GM21529 (cell line): ENCODE measurements at regions not wholly inside any gene's neighbourhood (a gene's known extent, or its start where the extent isn't known, plus 50 kb on each side); places are given as distances from the start of the nearest gene placed in this dataset.
"Not testable (repeated sequence)": the region's sequence is repeated elsewhere in the genome, so short reads cannot be mapped to it uniquely, and the experiment has no call there.

Source experiments
- ATAC-seq: cut with Tn5 transposase; IDR thresholded peaks from one replicate; pipeline ENCODE4 v1.9.1; 2021; ENCODE audit not compliant: unreplicated experiment

GRCh38 chr13:54676526-54677113, 1648.0 kb downstream of the OLFM4 start:
- ATAC-seq, result no peak

DNA sequence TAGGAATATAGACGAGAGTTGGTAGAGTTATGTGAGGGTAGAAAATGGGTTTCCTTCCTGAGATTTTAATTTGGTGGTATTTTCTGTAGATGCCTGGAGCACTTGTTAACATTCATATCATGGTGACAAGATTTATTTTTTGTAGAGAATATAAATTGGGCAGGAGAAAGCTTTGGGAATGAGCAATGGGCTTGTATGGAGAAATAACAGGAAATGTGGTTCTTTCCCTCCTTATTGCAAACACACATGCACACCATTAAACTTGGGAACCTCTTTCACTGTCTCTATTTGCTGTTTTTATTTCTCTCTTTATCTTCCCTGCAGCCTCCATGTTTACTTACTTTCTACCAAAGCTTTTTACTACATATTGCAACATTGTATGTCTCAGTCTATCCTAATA, 1653.6 kb downstream of the OLFM4 start:
- no peak for ATAC-seq

DNA sequence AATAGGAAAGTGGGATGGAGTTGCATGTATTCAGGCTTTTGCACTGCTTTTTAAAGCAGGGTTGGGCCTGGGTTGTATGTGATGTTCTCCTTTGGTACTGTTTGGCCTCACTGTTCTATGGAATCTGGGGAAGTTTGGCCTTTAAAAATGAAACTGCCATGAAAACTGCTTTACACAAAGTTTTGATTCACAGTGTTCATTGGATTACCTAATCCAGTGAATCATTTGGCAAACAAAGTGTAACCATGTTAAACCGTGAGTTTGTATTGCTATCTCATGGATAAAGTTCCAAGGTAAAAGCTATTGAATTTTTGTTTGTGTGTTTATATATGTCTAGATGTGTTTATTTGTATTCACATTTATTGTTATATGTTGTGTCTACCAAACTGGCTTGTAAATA, 1658.6 kb downstream of the OLFM4 start:
- no peak for ATAC-seq

- ATAC-seq, result no peak
Measured at GRCh38 chr13:54699831-54700230, 1671.2 kb downstream of the OLFM4 start.

DNA sequence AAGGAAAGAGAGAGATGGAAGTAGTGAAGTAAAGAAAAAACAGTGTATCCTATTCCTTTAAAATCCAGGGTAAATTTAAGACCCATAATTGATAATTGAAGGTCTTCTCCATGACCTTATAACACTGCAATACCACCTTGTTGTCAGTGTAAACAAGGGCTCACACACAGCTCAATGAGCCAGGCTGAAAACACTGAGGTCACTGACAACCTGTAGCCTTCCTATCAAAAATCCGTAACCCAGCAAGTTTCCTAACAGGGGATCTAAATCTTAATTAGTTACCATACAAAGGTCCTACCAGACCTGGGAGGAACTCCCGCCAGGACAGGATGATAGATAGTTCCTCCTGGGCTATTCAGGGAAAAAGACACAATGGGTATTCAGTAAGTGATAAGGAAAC, 1677.1 kb downstream of the OLFM4 start:
- no peak for ATAC-seq

GRCh38 chr13:54706336-54706735, 1677.7 kb downstream of the OLFM4 start:
- ATAC-seq, result no peak

DNA sequence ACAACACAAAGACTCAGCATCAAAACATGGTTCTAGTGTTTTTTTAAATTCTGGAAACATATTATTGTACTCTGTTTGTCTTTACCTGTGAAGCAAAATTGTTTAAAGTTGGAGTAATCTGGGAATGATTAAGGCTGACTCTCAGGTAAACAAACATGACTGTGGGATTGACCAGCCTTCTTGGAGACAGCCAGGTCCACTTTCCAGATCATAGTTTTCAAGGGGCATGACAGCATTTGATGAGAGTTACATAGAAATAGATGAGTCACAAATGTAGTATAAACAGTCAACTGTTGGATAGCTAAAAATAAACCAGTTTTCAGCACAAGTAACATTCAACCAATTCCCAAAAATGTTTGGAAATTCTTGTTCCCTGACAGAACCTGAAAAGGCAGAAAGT, 1680.9 kb downstream of the OLFM4 start:
- ATAC-seq, result no peak

DNA sequence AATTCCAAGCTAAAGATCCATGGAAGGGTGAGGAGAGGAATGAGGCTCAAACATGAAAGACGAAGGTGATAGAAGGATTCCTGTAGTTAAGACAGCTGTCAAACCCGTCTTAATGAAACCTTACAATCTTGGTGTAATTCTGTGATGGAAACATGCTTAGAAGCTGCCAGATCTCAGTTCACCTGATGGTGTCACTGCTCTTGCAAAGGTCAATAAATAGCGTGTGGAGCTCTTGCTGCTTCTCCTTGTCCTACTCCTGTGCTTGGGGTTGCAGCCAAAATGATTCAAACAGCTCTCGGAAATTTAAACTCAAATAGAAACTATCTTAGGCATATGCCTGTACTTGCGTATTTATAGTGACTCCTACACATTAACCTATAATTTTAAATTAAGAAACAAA, 1705.0 kb downstream of the OLFM4 start:
- ATAC-seq, result no peak

GRCh38 chr13:54737211-54737610, 1708.6 kb downstream of the OLFM4 start:
- ATAC-seq, result not testable (repeated sequence)

- no peak for ATAC-seq
Measured at GRCh38 chr13:54742984-54743383, 1714.4 kb downstream of the OLFM4 start.

DNA sequence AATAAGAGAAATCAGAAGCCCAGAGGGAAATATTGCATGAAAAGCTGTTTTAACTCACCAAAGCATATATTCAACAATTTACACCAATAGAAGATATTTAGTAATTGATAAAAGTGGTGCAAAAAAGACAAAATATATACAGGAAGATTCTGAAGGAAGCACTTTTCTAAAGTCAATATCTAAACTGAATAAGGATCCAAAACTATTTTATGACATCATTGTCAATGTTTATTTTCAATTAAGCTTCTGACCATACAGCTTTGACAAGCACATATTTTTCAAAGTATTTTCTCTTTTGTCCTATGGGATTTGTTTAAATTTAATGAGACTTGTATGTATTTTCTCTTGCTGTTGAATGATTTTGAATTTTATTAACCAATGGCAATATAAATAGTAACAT, 1716.1 kb downstream of the OLFM4 start:
- no peak for ATAC-seq

GRCh38 chr13:54750521-54750920, 1721.9 kb downstream of the OLFM4 start:
- no peak for ATAC-seq

DNA sequence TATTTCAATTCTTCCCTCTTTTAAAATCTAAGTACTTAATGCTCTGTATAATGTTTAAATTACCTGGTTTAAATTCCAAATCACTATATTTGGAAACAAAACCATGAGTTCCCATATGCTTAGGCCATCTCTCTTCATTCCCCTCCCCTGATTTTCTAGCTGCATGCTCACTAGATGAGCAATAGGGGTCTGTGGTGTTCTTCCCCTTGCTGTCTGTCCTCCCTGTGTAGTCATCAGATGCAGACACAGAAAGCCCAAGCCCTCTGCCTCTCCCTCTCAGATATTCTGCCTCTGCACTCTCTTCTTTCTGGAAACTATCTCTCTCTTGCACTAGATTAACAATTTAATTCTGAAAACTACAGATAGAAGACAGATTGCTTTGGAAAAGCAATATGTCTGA, 1730.2 kb downstream of the OLFM4 start:
- no peak for ATAC-seq

DNA sequence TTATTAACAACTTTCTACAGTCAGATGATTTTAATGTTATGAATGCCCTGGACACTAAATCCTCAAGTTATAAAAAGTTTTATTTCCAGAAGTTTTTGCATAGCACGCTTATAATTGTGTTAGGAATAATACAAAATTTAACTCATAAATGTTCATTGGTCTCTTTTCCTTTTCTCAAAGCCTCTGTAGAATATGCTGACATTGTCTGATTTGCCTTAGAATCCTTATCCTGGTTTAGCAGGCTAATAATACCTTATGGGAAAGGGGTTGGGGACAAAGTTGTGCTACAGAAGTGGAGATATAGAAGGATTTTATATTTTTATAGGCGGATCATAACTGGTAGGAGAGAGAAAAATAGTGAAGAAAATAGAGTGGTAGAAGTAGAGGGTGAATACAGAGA, 1739.6 kb downstream of the OLFM4 start:
- ATAC-seq, result no peak

- no peak for ATAC-seq
Measured at GRCh38 chr13:54775501-54776191, 1747.0 kb downstream of the OLFM4 start.

GRCh38 chr13:54787754-54788153, 1759.1 kb downstream of the OLFM4 start:
- no peak for ATAC-seq

GRCh38 chr13:54799621-54800226, 1771.1 kb downstream of the OLFM4 start:
- ATAC-seq, result no peak

DNA sequence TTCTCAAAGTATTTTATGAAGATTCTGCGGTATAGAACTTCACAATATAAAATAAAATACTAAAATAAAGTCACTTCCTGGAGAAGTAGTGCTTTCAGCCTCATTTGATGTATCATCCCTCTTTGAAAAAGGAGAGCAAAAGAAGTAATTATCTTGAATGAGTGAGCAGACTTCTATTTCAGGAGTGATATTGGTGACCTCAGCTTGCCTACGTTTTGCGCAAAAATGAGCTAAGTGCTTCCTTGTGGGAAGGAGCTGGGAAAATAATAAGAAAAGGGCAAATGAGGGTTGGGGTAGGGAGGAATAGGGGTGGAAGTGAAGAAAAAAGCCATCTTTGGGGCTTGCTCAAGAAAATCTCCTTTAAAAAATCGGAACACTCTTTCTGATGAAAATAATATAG, 1773.6 kb downstream of the OLFM4 start:
- no peak for ATAC-seq

DNA sequence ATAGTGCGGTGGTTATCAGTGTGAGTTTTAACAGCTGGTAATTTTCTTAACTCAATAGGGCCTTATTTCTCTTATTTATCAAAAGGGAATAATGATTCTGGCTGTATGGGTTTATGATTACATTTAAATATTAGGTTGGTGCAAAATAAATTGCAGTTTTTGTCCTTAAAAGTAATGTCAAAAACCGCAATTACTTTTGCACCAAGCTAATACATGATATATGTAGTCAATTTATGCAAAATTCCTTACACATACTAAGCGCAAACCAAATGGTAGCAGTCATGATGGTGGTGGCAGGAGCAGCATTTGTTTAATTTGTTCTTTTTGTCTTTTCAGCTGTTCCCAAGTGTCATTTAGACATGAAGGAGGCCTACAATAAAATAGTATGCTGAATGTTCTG, 1777.1 kb downstream of the OLFM4 start:
- ATAC-seq, result no peak

DNA sequence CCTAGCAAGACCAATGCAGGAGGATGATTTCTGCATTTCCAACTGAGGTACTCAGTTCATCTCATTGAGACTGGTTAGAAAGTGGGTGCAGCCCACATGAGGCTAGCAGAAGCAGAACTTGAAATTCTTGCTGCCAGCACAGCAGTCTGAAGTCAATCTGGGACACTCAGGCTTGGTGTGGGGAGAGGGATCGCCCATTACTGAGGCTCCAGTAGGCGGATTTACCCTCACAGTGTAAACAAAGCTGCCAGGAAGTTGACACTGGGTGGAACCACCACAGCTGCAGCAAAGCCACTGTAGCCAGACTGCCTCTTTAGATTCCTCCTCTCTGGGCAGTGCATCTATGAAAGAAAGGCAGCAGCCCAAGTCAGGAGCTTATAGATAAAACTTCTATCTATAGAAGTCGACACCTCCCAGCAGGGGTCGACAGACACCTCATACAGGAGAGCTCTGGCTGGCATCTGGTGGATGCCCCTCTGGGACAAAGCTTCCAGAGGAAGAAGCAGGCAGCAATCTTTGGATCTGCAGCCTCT, 1793.4 kb downstream of the OLFM4 start:
- not testable (repeated sequence) for ATAC-seq

DNA sequence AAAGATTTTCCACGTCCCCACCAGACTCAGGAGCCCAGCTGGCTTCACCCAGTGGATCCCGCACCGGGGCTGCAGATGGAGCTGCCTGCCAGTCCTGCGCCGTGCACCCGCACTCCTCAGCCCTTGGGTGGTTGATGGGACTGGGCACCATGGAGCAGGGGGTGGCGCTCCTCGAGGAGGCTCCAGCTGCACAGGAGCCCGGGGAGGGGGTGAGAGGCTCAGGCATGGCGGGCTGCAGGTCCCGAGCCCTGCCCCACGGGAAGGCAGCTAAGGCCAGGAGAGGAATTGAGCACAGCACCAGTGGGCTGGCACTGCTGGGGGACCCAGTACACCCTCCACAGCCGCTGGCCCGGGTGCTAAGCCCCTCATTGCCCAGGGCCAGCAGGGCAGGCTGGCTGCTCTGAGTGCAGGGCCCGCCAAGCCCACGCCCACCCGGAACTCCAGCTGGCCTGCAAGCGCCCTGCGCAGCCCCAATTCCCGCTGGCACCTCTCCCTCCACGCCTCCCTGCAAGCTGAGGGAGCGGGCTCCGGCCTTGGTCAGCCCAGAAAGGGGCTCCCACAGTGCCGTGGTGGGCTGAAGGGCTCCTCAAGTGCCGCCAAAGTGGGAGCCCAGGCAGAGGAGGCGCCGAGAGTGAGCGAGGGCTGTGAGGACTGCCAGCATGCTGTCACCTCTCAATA, 1800.9 kb downstream of the OLFM4 start:
- not testable (repeated sequence) for ATAC-seq

GRCh38 chr13:54836273-54836672, 1807.7 kb downstream of the OLFM4 start:
- no peak for ATAC-seq
